Esophagus muscularis mucosa (tissue), 4 donors: ENCODE measurements at regions not wholly inside any gene's neighbourhood (a gene's known extent, or its start where the extent isn't known, plus 50 kb on each side); places are given as distances from the start of the nearest gene placed in this dataset.
"Not testable (repeated sequence)": the region's sequence is repeated elsewhere in the genome, so short reads cannot be mapped to it uniquely, and the experiment has no call there.

Experiments
- DNase-seq: peaks from one replicate; pipeline ENCODE4 v3.0.0-alpha.2; 2017; ENCODE audit errors: extremely low spot score
- H3K27ac ChIP-seq, 4 donors: fragments of 200-600 bp; sonication (generic); replicated peaks in 1 of 4; 1 replicate in 3 of 4; 2 replicates in 1 of 4; pipeline ENCODE4 v1.5.1; 2016 to 2019; ENCODE audit warnings: mild to moderate bottlenecking in 1 of 4
- H3K27me3 ChIP-seq, 4 donors: fragments of 200-600 bp; sonication (generic); one replicate each; pipeline versions ENCODE4 v1.5.1 to v1.6.0; 2016 to 2019
- H3K36me3 ChIP-seq, 4 donors: fragments of 200-600 bp; sonication (generic); one replicate each; pipeline ENCODE4 v1.5.1; 2016 to 2019
- H3K4me1 ChIP-seq, 4 donors: fragments of 200-600 bp; sonication (generic); one replicate each; pipeline ENCODE4 v1.5.1; 2016 to 2019
- H3K4me3 ChIP-seq, 4 donors: fragments of 200-600 bp; sonication (generic); 1 replicate in 2 of 4; 2 replicates in 2 of 4; pipeline ENCODE4 v1.5.1; 2016 to 2019; ENCODE audit warnings: mild to moderate bottlenecking in 4 of 4, moderate library complexity in 1 of 4
- H3K9me3 ChIP-seq, 4 donors: fragments of 200-600 bp; sonication (generic); 1 replicate in 3 of 4; 2 replicates in 1 of 4; pipeline ENCODE4 v1.5.1; 2016 to 2019
- CTCF ChIP-seq, 3 experiments: fragments of 200-600 bp in 2 of 3; fragments of 450-650 bp in 1 of 3; sonication (generic) in 2 of 3; IDR thresholded peaks; one replicate each; pipeline ENCODE4 v1.5.1; 2017 to 2019; ENCODE audit warnings: antibody characterized with exemption in 3 of 3, mild to moderate bottlenecking in 2 of 3, moderate library complexity in 1 of 3
- EP300 ChIP-seq: sonication (generic); formaldehyde crosslinking; IDR thresholded peaks from one replicate; pipeline ENCODE4 v1.6.1; 2017; ENCODE audit warnings: antibody characterized with exemption
- POLR2A ChIP-seq: fragments of 450-650 bp; IDR thresholded peaks from one replicate; pipeline ENCODE4 v1.6.1; 2017; ENCODE audit warnings: antibody characterized with exemption, moderate library complexity, mild to moderate bottlenecking, low read depth
- POLR2AphosphoS5 ChIP-seq, 2 donors: sonication (generic); formaldehyde crosslinking; IDR thresholded peaks; one replicate each; pipeline ENCODE4 v1.6.1; 2017; ENCODE audit warnings: antibody characterized with exemption in 2 of 2
- WGBS: methylation state at CpG from one replicate; pipeline ENCODE4 v1.1.5; 2018; 5-methylcytosine and 5-hydroxymethylcytosine counted together
- intact Hi-C: fragments of 100-400 bp; cut with DNase I; formaldehyde crosslinking; loops from one replicate; pipeline ENCODE4 v1.15.1; 2023

- Histone ChIP-seq H3K4me1 (no peaks in the 10 kb centered on the region), H3K27me3 (no peaks in the 10 kb centered on the region), H3K27ac (no peak overlapping the region), H3K4me3 (no peak overlapping the region), H3K36me3 (no peaks in the 10 kb centered on the region), H3K9me3 (no peaks in the 10 kb centered on the region)
- DNase-seq: no peak
- intact Hi-C loops: no loop called here
- TF ChIP-seq CTCF (IDR thresholded peaks at IDR 0.05) (no peak), EP300 (no peak), POLR2A (no peak), POLR2AphosphoS5 (IDR thresholded peaks at IDR 0.05) (no peak)
- WGBS: 75% methylated on average over 3 of the region's 3 CpGs
These were observed 91.3 kb upstream of the AMOT start for GRCh38 chrX:112931900-112932299.

- Histone ChIP-seq H3K4me1 (no peaks in the 10 kb centered on the region), H3K27ac (no peak overlapping the region), H3K27me3 (no peaks in the 10 kb centered on the region), H3K9me3 (no peaks in the 10 kb centered on the region), H3K36me3 (no peaks in the 10 kb centered on the region), H3K4me3 (no peak overlapping the region)
- 70% methylated on average over 3 of the region's 3 CpGs for WGBS
- intact Hi-C loops: no loop called here
- no peak for DNase-seq
- no peak for TF ChIP-seq EP300
These were observed 90.8 kb upstream of the AMOT start for GRCh38 chrX:112931478-112931877.

GRCh38 chrX:112923381-112923780 lies 82.8 kb upstream of the AMOT start:
- intact Hi-C loops, H3K27me3 ChIP-seq, DNase-seq, H3K4me3 ChIP-seq, H3K36me3 ChIP-seq, H3K4me1 ChIP-seq, H3K27ac ChIP-seq, H3K9me3 ChIP-seq: not testable (repeated sequence)
- 69% methylated on average over 1 of the region's 1 CpG for WGBS

- TF ChIP-seq EP300 (no peak), POLR2AphosphoS5 (IDR thresholded peaks at IDR 0.05) (no peak), POLR2A (no peak), CTCF (IDR thresholded peaks at IDR 0.05) (no peak)
- H3K4me1 ChIP-seq: no peaks in the 10 kb centered on the region
- no peak overlapping the region for H3K4me3 ChIP-seq
- H3K27me3 ChIP-seq: no peaks in the 10 kb centered on the region
- no peak for DNase-seq
- H3K9me3 ChIP-seq: no peaks in the 10 kb centered on the region
- intact Hi-C loops: no loop called here
- H3K27ac ChIP-seq: no peak overlapping the region
- H3K36me3 ChIP-seq: no peaks in the 10 kb centered on the region
These were observed 73.2 kb upstream of the AMOT start for GRCh38 chrX:112913807-112914206.

GRCh38 chrX:112910418-112910817 lies 69.8 kb upstream of the AMOT start:
- Histone ChIP-seq H3K36me3 (no peaks in the 10 kb centered on the region), H3K27ac (no peak overlapping the region), H3K4me3 (no peak overlapping the region), H3K9me3 (no peaks in the 10 kb centered on the region), H3K27me3 (no peaks in the 10 kb centered on the region), H3K4me1 (no peaks in the 10 kb centered on the region)
- intact Hi-C loops: no loop called here
- no peak for TF ChIP-seq POLR2A
- TF ChIP-seq EP300: no peak
- no peak for TF ChIP-seq POLR2AphosphoS5 (IDR thresholded peaks at IDR 0.05)
- TF ChIP-seq CTCF (IDR thresholded peaks at IDR 0.05): no peak
- DNase-seq: no peak

GRCh38 chrX:112901869-112902725 lies 61.5 kb upstream of the AMOT start:
- no peak for DNase-seq
- Histone ChIP-seq H3K27ac (no peak overlapping the region), H3K36me3 (no peaks in the 10 kb centered on the region), H3K9me3 (no peaks in the 10 kb centered on the region), H3K4me3 (no peak overlapping the region), H3K27me3 (no peaks in the 10 kb centered on the region), H3K4me1 (peaks cover 0 to 5% (median 0%) of the 10 kb centered on the region in 4 donors)
- 68% methylated on average over 3 of the region's 3 CpGs for WGBS
- intact Hi-C loops: no loop called here
- no peak for TF ChIP-seq CTCF (IDR thresholded peaks at IDR 0.05)
- no peak for TF ChIP-seq POLR2A
- no peak for TF ChIP-seq POLR2AphosphoS5 (IDR thresholded peaks at IDR 0.05)
- no peak for TF ChIP-seq EP300
